H1 (cell line): ENCODE measurements at regions not wholly inside any gene's neighbourhood (a gene's known extent, or its start where the extent isn't known, plus 50 kb on each side); places are given as distances from the start of the nearest gene placed in this dataset.

Experiments
- CTCF ChIA-PET: fragments of 300-600 bp; sonication (Branson Sonifier 250); formaldehyde crosslinking; loops from one replicate; lab custom pipeline; 2021; ENCODE audit not compliant: partially characterized antibody; lab: Charles Lee
- POLR2A ChIA-PET: fragments of 300-600 bp; sonication (Branson Sonifier 250); formaldehyde crosslinking; loops from one replicate; lab custom pipeline; 2021; ENCODE audit warnings: inconsistent platforms; ENCODE audit not compliant: partially characterized antibody; lab: Charles Lee
- DNase-seq, 2 experiments: peaks; one replicate each; pipeline versions ENCODE4 v3.0.0 to v3.0.0-alpha.2; 2010 to 2022; ENCODE audit warnings: low spot score in 2 of 2, low read depth in 1 of 2, mixed read lengths in 1 of 2
- FAIRE-seq: peaks from 2 replicates; lab custom pipeline; 2011; peaks lifted over from hg19 to GRCh38; lab: Jason Lieb, UNC
- H2AFZ ChIP-seq: 2 replicates; pipeline ENCODE4 v1.8.1; 2012; ENCODE audit warnings: low read length, inconsistent platforms
- H2AK5ac ChIP-seq: 2 replicates; pipeline ENCODE4 v1.6.1; 2013; ENCODE audit warnings: low read depth, low read length
- H2BK120ac ChIP-seq: replicated peaks from 2 replicates; pipeline ENCODE3; 2013; ENCODE audit warnings: low read depth, low read length, inconsistent platforms
- H2BK12ac ChIP-seq: 2 replicates; pipeline ENCODE4 v1.6.1; 2013; ENCODE audit warnings: low read depth, low read length
- H2BK15ac ChIP-seq: 2 replicates; pipeline ENCODE4 v1.6.1; 2013; ENCODE audit warnings: low read length
- H2BK20ac ChIP-seq: 2 replicates; pipeline ENCODE4 v1.6.1; 2013; ENCODE audit warnings: low read length
- H2BK5ac ChIP-seq: 2 replicates; pipeline ENCODE4 v1.6.1; 2013; ENCODE audit warnings: low read depth, low read length
- H3K14ac ChIP-seq: 2 replicates; pipeline ENCODE4 v1.6.1; 2013; ENCODE audit warnings: inconsistent platforms; ENCODE audit not compliant: insufficient read length
- H3K18ac ChIP-seq: 2 replicates; pipeline ENCODE4 v1.6.1; 2013; ENCODE audit warnings: low read length; ENCODE audit errors: extremely low read depth
- H3K23ac ChIP-seq: 2 replicates; pipeline ENCODE4 v1.6.1; 2013; ENCODE audit warnings: inconsistent platforms; ENCODE audit not compliant: insufficient read length
- H3K23me2 ChIP-seq: 2 replicates; pipeline ENCODE4 v1.6.1; 2013; ENCODE audit warnings: low read depth, low read length
- H3K27ac ChIP-seq: 2 replicates; pipeline ENCODE4 v1.6.1; 2011; ENCODE audit warnings: low read depth, low read length, inconsistent platforms
- H3K27me3 ChIP-seq, 4 experiments: replicated peaks in 1 of 4; 1 replicate in 1 of 4; 2 replicates in 3 of 4; pipeline versions ENCODE4 v1.6.1 to v1.8.1; 2011 to 2013; ENCODE audit warnings: low read length in 3 of 4, mild to moderate bottlenecking in 3 of 4, inconsistent platforms in 2 of 4, mixed read lengths in 2 of 4, moderate library complexity in 1 of 4; ENCODE audit not compliant: control insufficient read depth in 3 of 4, insufficient read depth in 3 of 4; ENCODE audit errors: extremely low read depth in 1 of 4
- H3K36me3 ChIP-seq, 4 experiments: 2 replicates each; pipeline versions ENCODE4 v1.6.1 to v1.8.1; 2011 to 2013; ENCODE audit warnings: mild to moderate bottlenecking in 4 of 4, low read length in 3 of 4, moderate library complexity in 2 of 4, control low read depth in 1 of 4, inconsistent platforms in 1 of 4; ENCODE audit not compliant: insufficient read depth in 4 of 4, control insufficient read depth in 2 of 4
- H3K4ac ChIP-seq: replicated peaks from 2 replicates; pipeline ENCODE3; 2013; ENCODE audit warnings: low read length, low read depth, mixed read lengths, inconsistent platforms; ENCODE audit not compliant: insufficient read length
- H3K4me1 ChIP-seq, 4 experiments: replicated peaks in 1 of 4; 1 replicate in 1 of 4; 2 replicates in 3 of 4; pipeline versions ENCODE4 v1.6.1 to v1.8.1; 2011 to 2013; ENCODE audit warnings: low read length in 3 of 4, inconsistent platforms in 2 of 4, mixed read lengths in 1 of 4; ENCODE audit not compliant: insufficient read depth in 4 of 4, control insufficient read depth in 3 of 4
- H3K4me2 ChIP-seq, 2 experiments: 2 replicates each; pipeline versions ENCODE4 v1.6.1 to v1.8.1; 2011 to 2013; ENCODE audit warnings: low read depth in 2 of 2, low read length in 2 of 2, control low read depth in 1 of 2, inconsistent platforms in 1 of 2, mild to moderate bottlenecking in 1 of 2; ENCODE audit not compliant: insufficient read depth in 1 of 2
- H3K4me3 ChIP-seq, 4 experiments: fragments of 200-600, 300-600 bp in 1 of 4; sonication (generic), shearing (Covaris generic), sonication (Bioruptor Twin) in 1 of 4; 2 replicates each; pipeline versions ENCODE4 v1.5.1 to v1.8.1; 2011 to 2016; ENCODE audit warnings: low read length in 4 of 4, low read depth in 3 of 4, control low read depth in 2 of 4, inconsistent platforms in 2 of 4, mild to moderate bottlenecking in 2 of 4, mixed read lengths in 1 of 4, moderate library complexity in 1 of 4; ENCODE audit not compliant: insufficient read depth in 2 of 4; ENCODE audit errors: extremely low read depth in 1 of 4
- H3K56ac ChIP-seq: replicated peaks from 2 replicates; pipeline ENCODE3; 2013; ENCODE audit warnings: low read depth, mild to moderate bottlenecking, mixed read lengths, low read length, inconsistent platforms; ENCODE audit not compliant: insufficient read length
- H3K79me1 ChIP-seq: 2 replicates; pipeline ENCODE4 v1.6.1; 2013; ENCODE audit warnings: low read depth, low read length, control low read depth
- H3K79me2 ChIP-seq, 2 experiments: 2 replicates each; pipeline versions ENCODE4 v1.6.1 to v1.8.1; 2012 to 2013; ENCODE audit warnings: low read length in 2 of 2, mild to moderate bottlenecking in 2 of 2, inconsistent platforms in 1 of 2; ENCODE audit not compliant: insufficient read depth in 2 of 2, control insufficient read depth in 1 of 2
- H3K9ac ChIP-seq, 4 experiments: replicated peaks in 1 of 4; 1 replicate in 1 of 4; 2 replicates in 3 of 4; pipeline versions ENCODE4 v1.6.1 to v1.8.1; 2011 to 2013; ENCODE audit warnings: low read depth in 3 of 4, low read length in 3 of 4, control low read depth in 2 of 4, mild to moderate bottlenecking in 2 of 4, moderate library complexity in 2 of 4, inconsistent platforms in 1 of 4; ENCODE audit errors: extremely low read depth in 1 of 4
- H3K9me3 ChIP-seq, 2 experiments: 2 replicates each; pipeline versions ENCODE4 v1.6.1 to v1.8.1; 2012 to 2013; ENCODE audit warnings: mild to moderate bottlenecking in 2 of 2, moderate library complexity in 2 of 2, control low read depth in 1 of 2, inconsistent platforms in 1 of 2, low read depth in 1 of 2, low read length in 1 of 2, mixed read lengths in 1 of 2; ENCODE audit not compliant: insufficient read depth in 2 of 2
- H4K20me1 ChIP-seq, 2 experiments: replicated peaks in 1 of 2; 2 replicates each; pipeline versions ENCODE3 to v1.8.1; 2011 to 2013; ENCODE audit warnings: inconsistent platforms in 2 of 2, low read length in 2 of 2, mild to moderate bottlenecking in 1 of 2; ENCODE audit not compliant: insufficient read depth in 2 of 2, control insufficient read depth in 1 of 2
- H4K5ac ChIP-seq: 2 replicates; pipeline ENCODE4 v1.6.1; 2013; ENCODE audit warnings: low read length, low read depth, mixed read lengths, inconsistent platforms; ENCODE audit not compliant: insufficient read length
- H4K8ac ChIP-seq: 2 replicates; pipeline ENCODE4 v1.8.0; 2013; ENCODE audit warnings: mild to moderate bottlenecking, moderate library complexity, low read length, inconsistent platforms; ENCODE audit not compliant: insufficient read depth; ENCODE audit errors: extremely low read depth
- H4K91ac ChIP-seq: replicated peaks from 2 replicates; pipeline ENCODE3; 2013; ENCODE audit warnings: low read length, mixed read lengths, inconsistent platforms; ENCODE audit not compliant: insufficient read length
- JUND ChIP-seq: IDR thresholded peaks from 2 replicates; pipeline ENCODE4 v1.6.1; 2011; ENCODE audit warnings: mild to moderate bottlenecking, improper control_type of control experiment, low read length
- WGBS, 2 experiments: shearing (Covaris generic) in 1 of 2; methylation state at CpG; one replicate each; pipeline versions ENCODE4 v1.1.6 to v1.1.7; 2013 to 2015; ENCODE audit warnings: low lambda C conversion rate in 2 of 2, mixed read lengths in 2 of 2, inconsistent platforms in 1 of 2, low coverage in 1 of 2, missing lambda C conversion rate in 1 of 2; ENCODE audit not compliant: insufficient replicate concordance in 2 of 2, insufficient coverage in 1 of 2, insufficient read length in 1 of 2; ENCODE audit errors: extremely low coverage in 1 of 2, missing lambda C conversion rate in 1 of 2; 5-methylcytosine and 5-hydroxymethylcytosine counted together

GRCh38 chr18:54023471-54023870 is 201.0 kb downstream of the MBD2 start:
- no peak overlapping the region for H2AK5ac ChIP-seq
- POLR2A ChIA-PET, result no interaction called here
- no peak overlapping the region for H3K4me3 ChIP-seq
- H3K14ac ChIP-seq, result no peak overlapping the region
- CTCF ChIA-PET, result no interaction called here
- DNase-seq (no peak), FAIRE-seq (no peak)
- no peaks in the 10 kb centered on the region for H3K9me3 ChIP-seq
- no peak overlapping the region for H2BK15ac ChIP-seq
- H3K9ac ChIP-seq, result no peak overlapping the region
- no peak overlapping the region for H2AFZ ChIP-seq
- H3K23ac ChIP-seq, result no peak overlapping the region
- no peak overlapping the region for H2BK12ac ChIP-seq
- WGBS, 2 experiments, result 97% methylated on average over 4 of the region's 4 CpGs; no CpG with 5 or more reads in 1 of the 2 experiments
- H3K4me2 ChIP-seq, result no peak overlapping the region
- H2BK20ac ChIP-seq, result no peak overlapping the region
- H4K91ac ChIP-seq, result no peak overlapping the region
- H3K27me3 ChIP-seq, result no peaks in the 10 kb centered on the region
- H3K36me3 ChIP-seq, result no peaks in the 10 kb centered on the region
- no peaks in the 10 kb centered on the region for H3K23me2 ChIP-seq
- no peak overlapping the region for H4K5ac ChIP-seq
- no peak overlapping the region for H3K18ac ChIP-seq
- no peaks in the 10 kb centered on the region for H3K4me1 ChIP-seq
- H2BK5ac ChIP-seq, result no peak overlapping the region
- no peak overlapping the region for H4K8ac ChIP-seq
- H3K27ac ChIP-seq, result no peak overlapping the region
- no peaks in the 10 kb centered on the region for H4K20me1 ChIP-seq
- no peaks in the 10 kb centered on the region for H3K79me1 ChIP-seq
- H2BK120ac ChIP-seq, result no peak overlapping the region
- no peak overlapping the region for H3K56ac ChIP-seq
- no peaks in the 10 kb centered on the region for H3K79me2 ChIP-seq
- H3K4ac ChIP-seq, result no peak overlapping the region
- TF ChIP-seq JUND, result no peak
